ENCODE measurements at regions not wholly inside any gene's neighbourhood (a gene's known extent, or its start where the extent isn't known, plus 50 kb on each side); places are given as distances from the start of the nearest gene placed in this dataset.

- no peak for TF ChIP-seq CTCF (IDR thresholded peaks at IDR 0.05)
- no peak for TF ChIP-seq POLR2A (IDR thresholded peaks at IDR 0.05)
Measured at GRCh38 chr13:79196843-79197242, 209.2 kb downstream of the RBM26 start.
